ENCODE measurements at regions not wholly inside any gene's neighbourhood (a gene's known extent, or its start where the extent isn't known, plus 50 kb on each side); places are given as distances from the start of the nearest gene placed in this dataset.

DNA sequence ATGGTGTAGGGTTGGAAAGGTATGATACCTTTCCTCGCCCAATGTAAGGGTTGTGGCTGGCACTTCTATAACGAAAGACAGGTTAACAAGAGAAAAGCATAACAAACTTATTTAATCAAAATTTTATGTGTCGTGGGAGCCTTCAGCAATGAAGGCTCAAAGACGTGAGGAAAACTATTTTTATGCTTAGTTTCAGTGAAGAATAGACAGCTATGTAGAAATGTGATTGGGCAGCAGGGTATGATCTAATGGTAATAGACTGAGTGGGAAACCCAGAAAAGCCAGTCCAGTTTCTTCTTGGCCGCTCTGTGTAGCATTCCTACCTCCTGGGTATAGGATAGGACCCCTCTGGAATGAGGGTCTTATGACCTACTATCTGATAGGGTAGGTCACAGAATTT lies 464.7 kb downstream of the ADGRL2 start:
- no peak for DNase-seq (ENCODE audit: low spot score)
- no peak overlapping the region for H3K27ac ChIP-seq
- POLR2A ChIA-PET (ENCODE audit: low non-redundant PET) = no interaction called here
- TF ChIP-seq, protein P1, sequence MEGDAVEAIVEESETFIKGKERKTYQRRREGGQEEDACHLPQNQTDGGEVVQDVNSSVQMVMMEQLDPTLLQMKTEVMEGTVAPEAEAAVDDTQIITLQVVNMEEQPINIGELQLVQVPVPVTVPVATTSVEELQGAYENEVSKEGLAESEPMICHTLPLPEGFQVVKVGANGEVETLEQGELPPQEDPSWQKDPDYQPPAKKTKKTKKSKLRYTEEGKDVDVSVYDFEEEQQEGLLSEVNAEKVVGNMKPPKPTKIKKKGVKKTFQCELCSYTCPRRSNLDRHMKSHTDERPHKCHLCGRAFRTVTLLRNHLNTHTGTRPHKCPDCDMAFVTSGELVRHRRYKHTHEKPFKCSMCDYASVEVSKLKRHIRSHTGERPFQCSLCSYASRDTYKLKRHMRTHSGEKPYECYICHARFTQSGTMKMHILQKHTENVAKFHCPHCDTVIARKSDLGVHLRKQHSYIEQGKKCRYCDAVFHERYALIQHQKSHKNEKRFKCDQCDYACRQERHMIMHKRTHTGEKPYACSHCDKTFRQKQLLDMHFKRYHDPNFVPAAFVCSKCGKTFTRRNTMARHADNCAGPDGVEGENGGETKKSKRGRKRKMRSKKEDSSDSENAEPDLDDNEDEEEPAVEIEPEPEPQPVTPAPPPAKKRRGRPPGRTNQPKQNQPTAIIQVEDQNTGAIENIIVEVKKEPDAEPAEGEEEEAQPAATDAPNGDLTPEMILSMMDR (conservative IDR thresholded peaks at IDR 0.05; ENCODE audit: low read depth) = no peak
- CTCF ChIA-PET = interaction anchor here (0.7 kb wide), 1 partner anchor 310 kb away, joined by 5 read pairs; no protein-coding TSS in a partner anchor

DNA sequence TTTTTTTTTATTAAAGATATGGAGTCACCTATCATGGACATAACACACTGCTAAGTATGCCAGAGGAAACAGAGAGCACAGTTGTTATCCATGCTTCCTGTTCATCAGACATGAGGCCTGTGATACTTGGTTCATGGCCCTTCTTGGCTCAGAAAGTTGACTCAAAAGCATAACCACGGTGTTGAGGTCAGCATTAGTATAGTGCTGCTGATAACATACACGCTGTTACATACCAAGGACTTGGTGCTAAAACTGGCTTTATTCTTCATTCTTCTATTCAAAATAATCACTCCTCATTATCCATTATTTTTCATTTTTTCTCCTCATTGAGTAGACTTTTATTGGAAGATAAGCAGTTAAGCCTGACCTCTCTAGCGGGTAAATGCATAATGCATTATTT lies 464.1 kb downstream of the ADGRL2 start:
- ChIA-PET CTCF (interaction anchor here (0.7 kb wide), 1 partner anchor 311 kb away, joined by 5 read pairs; no protein-coding TSS in a partner anchor), POLR2A (ENCODE audit: low non-redundant PET) (no interaction called here)
- TF ChIP-seq, protein P1 (conservative IDR thresholded peaks at IDR 0.05; ENCODE audit: low read depth) = no peak
- no peak overlapping the region for H3K27ac ChIP-seq
- DNase-seq (ENCODE audit: low spot score) = no peak

DNA sequence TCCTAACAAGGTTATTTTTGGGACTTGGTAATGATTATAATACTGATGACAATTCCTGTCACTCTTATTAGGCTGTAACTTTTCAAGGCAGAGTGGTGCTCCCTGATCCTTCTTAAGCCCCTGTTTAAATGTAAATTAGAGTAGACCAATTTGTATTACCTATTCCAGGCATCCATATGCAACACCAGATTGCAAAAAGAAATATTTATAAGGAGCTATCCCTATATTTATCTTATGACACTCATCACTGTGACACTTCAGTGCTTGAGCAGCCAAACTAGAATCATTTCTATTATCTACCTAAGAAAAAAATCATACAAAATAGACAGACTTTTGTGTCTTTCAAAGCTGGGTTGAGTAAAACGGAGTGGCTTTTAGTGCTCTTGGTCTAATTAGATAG lies 462.7 kb downstream of the ADGRL2 start:
- ChIA-PET CTCF (no interaction called here), POLR2A (ENCODE audit: low non-redundant PET) (no interaction called here)
- DNase-seq (ENCODE audit: low spot score) = no peak
- TF ChIP-seq, protein P1 (conservative IDR thresholded peaks at IDR 0.05; ENCODE audit: low read depth) = no peak
- no peak overlapping the region for H3K27ac ChIP-seq

DNA sequence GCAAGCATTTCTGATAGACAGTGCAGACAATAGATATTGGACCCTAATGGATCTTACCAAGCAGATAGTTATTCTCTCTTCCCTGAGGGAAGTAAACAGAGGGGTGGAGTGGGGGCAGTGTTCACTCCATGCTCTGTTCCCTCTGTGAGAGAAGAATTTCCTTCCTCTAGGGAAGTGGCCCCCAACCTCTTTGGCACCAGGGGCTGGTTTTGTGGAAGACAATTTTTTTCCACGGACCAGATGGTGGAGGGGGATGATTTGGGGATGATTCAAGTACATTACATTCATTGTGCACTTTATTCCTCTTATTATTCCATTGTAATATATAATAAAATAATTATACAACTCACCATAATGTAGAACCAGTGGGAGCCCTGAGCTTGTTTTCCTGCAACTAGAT lies 459.9 kb downstream of the ADGRL2 start:
- no peak overlapping the region for H3K27ac ChIP-seq
- ChIA-PET CTCF (no interaction called here), POLR2A (ENCODE audit: low non-redundant PET) (no interaction called here)
- no peak for DNase-seq (ENCODE audit: low spot score)
- TF ChIP-seq, protein P1 (conservative IDR thresholded peaks at IDR 0.05; ENCODE audit: low read depth) = no peak

DNA sequence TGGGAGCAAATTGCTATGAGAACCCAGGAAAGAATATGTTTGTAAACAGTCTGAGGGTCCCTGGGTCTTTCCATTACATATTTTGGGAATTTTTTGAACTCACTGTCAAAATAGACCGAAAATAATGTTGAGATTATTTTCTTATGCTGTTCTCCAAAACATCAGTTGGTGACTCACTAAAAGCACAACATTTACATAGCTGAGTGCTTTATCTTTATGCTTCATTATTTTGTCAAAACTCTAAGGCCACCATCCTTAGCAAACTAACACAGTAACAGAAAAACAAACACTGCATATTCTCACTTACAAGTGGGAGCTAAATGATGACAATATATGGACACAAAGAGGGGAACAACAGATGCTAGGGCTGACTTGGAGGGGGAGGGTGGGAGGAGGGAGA lies 459.3 kb downstream of the ADGRL2 start:
- DNase-seq (ENCODE audit: low spot score) = no peak
- H3K27ac ChIP-seq = no peak overlapping the region
- POLR2A ChIA-PET (ENCODE audit: low non-redundant PET) = interaction anchor here (0.6 kb wide), 1 partner anchor 32 kb away, joined by 3 read pairs; no protein-coding TSS in a partner anchor
- TF ChIP-seq, protein P1 (conservative IDR thresholded peaks at IDR 0.05; ENCODE audit: low read depth) = no peak
- CTCF ChIA-PET = no interaction called here

DNA sequence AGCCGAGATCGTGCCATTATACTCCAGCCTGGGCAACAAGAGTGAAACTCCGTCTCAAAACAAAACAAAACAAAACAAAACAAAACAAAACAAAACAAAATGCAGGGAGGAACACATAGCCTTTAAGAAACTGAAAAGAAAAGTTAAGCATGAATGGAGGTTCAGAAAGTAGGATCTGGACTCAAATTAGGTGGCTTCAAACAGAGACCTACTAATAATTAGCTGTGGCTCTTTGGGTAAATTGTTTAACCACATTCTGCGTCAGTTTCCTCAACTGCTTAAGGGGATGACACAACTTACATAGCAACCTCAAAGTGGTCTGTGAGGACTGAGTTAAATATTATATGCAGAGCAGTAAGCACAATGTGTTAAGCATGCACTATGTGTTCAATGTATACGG lies 458.2 kb downstream of the ADGRL2 start:
- DNase-seq (ENCODE audit: low spot score) = no peak
- ChIA-PET POLR2A (ENCODE audit: low non-redundant PET) (no interaction called here), CTCF (no interaction called here)
- no peak overlapping the region for H3K27ac ChIP-seq
- TF ChIP-seq, protein P1 (conservative IDR thresholded peaks at IDR 0.05; ENCODE audit: low read depth) = no peak

DNA sequence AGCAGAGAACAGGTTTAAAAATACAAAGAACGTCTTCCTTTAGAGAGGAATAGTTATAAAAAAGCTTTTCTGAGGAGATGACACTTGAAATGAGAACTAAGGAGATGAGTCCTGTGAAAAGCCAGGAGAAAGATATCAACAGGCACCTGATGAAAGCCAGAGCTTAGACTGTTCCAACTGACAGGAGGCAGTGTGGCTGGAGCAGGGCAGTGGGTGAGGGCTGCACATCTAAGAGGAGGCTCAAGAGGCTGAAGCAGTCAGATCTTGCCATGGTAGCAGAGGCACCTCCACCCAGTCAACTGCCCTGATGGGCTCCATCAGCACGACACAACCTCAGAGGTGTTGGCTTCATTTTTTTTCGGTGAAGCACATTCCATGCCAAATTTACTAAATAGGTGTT lies 445.3 kb downstream of the ADGRL2 start:
- TF ChIP-seq, protein P1 (conservative IDR thresholded peaks at IDR 0.05; ENCODE audit: low read depth) = no peak
- no peak overlapping the region for H3K27ac ChIP-seq
- CTCF ChIA-PET = no interaction called here
- POLR2A ChIA-PET (ENCODE audit: low non-redundant PET) = no interaction called here
- no peak for DNase-seq (ENCODE audit: low spot score)
